ENCODE measurements at regions not wholly inside any gene's neighbourhood (a gene's known extent, or its start where the extent isn't known, plus 50 kb on each side); places are given as distances from the start of the nearest gene placed in this dataset.
A peak's percentile ranks its signal among the peaks of the same experiment; 100 is the strongest.

DNA sequence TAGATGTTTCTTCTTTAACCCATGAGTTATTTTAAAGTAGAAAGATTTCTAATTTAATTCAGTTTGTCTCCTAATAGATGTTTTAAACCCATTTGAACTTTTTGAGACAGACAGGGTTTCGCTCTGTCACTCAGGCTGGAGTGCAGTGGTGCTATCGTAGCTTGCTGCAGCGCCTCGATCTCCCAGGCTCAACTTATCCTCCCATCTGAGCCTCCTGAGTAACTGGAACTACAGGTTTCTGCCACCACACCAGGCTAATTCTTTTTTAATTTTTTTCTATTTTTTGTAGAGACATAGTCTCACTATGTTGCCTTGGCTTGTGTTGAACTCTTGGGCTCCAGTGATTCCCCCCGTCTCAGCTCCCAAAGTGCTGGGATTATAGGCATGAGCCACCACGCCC is 53.0 kb upstream of the RAB18 start:
- DNase-seq (ENCODE audit: low spot score) = no peak

DNA sequence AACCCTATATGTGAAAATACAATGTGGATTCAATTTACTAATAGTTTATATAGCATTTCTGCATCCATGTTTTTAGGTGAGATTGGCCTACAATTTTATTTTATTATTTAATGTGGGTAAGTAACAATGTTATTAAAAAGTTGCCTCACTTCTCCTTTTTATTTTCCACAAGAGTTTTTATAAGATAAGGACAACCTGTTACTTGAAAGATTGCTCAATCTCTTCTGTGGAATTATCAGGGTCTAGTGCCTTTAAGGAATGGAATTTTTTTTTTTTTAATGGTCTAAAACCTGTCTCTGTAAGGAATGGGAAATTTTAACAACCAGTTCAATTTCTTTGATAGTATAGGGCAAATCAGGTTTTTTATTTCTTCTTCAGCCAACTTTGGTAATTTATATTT is 53.9 kb upstream of the RAB18 start:
- DNase-seq (ENCODE audit: low spot score) = no peak

DNA sequence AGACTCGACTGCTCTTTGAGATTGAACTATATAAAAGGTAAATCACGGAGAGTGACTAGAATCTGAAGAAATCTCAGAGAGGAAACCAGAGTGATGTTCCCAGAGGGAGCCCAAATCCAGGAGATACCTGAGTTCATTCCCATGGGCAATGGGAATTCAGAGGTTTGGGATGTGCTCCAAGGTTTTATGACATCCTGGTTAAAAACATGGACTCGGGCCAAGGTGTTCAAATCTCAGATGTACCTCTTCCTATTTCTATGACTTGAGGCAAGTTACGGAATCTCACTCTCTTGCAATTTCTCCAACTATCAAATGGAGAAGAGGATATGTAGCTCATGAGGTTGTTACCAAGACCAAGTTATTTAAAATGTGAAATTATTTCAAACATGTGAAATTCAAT is 54.5 kb upstream of the RAB18 start:
- DNase-seq (ENCODE audit: low spot score) = no peak

DNA sequence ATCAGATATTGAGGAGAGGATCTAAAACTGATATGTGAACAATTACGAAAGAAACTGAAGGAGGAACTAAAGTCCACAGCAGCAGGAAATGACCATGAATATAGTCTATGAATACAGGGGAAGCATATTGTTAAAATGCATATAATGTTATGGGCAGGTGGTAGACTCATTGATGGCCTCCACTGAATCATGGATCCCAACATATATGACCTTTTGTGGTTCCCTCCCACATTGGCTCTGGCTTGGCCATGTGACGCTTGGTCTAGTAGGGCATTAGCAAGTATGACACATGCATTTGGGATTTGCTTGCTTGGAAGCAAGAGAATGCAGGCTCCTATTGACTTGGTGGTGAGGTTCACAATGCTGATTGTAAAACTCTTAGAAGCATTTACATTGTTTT is 55.2 kb upstream of the RAB18 start:
- DNase-seq (ENCODE audit: low spot score) = no peak

DNA sequence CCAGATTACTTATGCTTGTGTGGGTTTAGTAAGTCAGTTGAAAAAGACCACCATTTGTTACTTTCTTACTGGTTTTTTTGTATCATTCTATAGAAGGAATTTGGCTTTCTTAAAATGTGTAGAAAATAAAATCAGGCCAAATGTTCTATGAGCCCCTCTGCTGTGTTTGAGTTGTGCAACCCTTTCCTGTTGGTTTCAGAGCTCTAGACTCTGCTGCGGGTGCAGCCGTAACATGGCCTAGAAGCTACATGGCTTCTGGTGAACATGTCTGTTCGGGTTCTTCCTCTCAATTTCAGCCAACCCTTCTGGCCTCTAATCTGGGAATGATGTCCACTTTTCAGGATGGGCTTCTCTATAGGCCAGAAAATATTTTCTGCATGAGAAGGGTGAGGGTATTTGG is 56.6 kb upstream of the RAB18 start:
- DNase-seq (ENCODE audit: low spot score) = no peak

DNA sequence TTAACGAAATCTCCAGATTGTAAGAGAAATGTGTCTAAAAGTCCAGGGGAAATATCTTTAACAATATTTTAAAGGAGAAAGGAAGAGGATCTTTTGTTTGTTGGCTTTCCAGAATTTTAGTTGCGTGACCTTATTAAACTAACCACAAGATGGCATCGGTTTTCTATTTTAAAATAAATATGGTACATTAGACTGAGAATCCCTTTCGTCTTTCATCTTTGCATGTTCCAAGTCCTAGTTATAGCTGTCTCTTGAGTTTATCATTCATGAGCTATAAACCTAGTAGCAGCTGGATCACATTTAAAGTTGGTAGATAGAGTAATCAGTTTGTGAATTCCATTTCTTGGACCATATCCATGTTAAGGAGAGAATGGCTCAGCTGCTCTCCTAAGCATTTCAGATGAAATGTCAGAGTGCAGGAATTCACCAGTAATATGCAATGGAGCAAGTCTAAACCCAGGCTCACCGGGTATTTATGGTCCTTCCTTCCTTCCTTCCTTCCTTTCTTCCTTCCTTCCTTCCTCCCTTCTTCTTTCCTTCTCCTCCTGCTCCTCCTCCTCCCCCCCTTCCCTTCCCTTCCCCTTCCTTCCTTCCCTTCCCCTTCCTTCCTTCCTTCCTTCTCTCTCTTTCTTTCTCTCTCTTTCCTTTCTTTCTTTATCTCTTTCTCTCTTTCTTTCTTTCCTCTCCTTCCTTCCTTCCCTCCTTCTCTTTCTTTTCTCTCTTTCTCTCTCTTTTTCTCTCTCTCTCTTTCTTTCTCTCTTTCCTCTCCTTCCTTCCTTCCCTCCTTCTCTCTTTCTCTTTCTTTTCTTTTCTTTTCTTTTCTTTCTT is 57.8 kb upstream of the RAB18 start:
- DNase-seq (ENCODE audit: low spot score) = peak; percentile 4

DNA sequence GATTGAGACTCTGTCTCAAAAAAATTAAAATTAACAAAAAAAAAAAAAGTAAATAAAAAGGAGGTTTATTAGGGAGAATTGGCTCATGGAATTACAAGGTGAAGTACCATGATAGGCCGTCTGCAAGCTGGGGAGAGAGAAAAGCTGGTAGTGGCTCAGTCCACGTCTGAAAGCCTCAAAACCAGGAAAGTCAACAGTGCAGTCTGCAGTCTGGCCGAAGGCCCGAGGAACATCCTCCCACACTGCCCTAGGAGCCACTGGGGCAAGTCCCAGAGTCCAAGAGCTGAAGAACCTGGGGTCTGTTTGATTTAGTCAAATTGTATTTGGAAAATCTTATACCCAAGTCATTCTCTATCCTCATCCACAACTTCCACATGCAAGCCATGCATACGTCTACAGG is 59.0 kb upstream of the RAB18 start:
- DNase-seq (ENCODE audit: low spot score) = no peak

DNA sequence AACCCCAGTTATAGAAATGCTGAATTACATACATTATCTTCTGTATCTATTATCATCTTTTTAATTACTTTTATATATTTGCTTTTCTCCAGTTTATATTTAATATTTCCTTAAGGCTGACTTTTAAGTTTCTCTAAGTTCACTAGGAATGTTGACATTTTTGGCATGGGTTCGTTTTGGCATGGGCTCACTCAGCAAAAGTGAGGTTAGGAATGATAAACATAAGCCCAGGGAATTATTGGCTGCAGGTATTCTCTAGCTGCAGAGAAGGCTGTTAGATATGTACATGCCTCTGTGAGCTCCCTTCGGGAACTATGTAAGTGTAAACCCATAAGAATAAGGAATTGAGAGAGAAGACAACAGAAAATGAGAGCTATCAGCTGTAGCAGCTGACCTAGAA is 63.6 kb upstream of the RAB18 start:
- DNase-seq (ENCODE audit: low spot score) = no peak

DNA sequence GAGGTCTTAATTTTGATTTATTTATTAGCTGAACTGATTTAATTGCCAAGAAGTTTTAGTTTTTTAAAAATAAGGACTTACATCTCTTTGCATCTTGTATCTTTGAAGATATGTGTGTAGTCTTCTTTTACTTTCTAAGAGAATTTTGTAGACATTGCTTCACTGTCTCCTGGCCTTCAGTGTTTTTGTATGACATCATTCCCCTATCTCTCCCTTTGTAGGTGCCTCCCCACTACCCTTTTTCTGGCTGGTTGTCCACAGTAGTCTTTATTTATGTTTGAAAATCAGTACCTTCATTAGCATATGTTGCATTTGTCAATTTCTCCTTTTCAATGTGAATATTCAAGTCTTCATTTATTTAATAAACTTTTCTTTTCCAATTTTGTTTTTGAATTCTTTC is 64.1 kb upstream of the RAB18 start:
- DNase-seq (ENCODE audit: low spot score) = no peak

DNA sequence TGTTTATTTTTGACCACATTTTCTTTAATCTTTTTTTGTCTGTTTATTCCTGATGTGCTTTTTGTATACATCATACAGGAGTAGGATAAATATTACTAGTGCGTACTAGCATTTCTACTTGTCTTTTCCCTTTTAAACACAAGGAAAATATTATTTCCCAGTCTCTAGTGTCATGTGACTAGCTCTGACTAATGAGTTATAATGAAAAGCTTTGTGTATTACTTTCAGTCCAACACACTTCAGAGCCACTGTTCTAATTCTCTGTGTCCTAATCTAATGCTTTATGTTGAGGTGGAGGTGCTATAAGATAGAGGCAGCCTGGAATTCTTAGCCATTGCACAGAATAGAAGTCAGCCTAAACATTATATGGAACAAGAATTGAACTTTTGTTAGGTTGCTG is 65.0 kb upstream of the RAB18 start:
- no peak for DNase-seq (ENCODE audit: low spot score)

DNA sequence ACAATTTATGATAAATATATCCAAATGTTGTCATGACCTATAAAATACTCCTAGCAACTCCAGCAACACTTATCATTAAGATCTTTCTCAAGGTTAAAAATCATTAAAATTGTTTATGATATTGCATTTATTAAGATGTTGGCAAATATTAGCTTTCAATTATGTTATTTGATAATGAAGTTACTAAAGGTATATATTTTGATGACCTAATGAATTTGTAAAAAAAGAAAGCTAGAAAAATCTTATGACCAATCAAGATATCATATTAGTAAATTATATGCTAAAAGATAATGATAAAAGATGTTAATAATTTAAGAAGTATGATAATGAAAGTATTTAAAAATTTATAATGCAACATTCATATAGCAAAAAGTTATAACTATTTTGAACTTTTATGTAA is 66.3 kb upstream of the RAB18 start:
- no peak for DNase-seq (ENCODE audit: low spot score)

DNA sequence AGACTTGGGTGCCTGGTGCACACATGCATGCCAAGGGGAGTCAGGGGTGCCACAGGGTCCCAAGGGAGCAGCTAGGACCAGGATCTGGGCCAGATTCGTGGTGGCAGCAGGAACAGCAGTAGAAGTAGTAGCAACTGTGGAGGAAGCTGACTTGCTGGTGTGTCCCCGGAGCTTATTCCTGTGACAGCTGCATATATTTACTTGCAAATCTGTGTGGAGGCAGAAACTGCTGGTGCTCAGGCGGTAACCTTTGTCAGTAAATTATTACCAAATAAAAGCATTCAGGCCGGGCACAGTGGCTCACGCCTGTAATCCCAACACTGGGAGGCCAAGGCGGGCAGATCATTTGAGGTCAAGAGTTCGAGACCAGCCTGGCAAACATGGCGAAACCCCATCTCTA is 67.4 kb upstream of the RAB18 start:
- no peak for DNase-seq (ENCODE audit: low spot score)

DNA sequence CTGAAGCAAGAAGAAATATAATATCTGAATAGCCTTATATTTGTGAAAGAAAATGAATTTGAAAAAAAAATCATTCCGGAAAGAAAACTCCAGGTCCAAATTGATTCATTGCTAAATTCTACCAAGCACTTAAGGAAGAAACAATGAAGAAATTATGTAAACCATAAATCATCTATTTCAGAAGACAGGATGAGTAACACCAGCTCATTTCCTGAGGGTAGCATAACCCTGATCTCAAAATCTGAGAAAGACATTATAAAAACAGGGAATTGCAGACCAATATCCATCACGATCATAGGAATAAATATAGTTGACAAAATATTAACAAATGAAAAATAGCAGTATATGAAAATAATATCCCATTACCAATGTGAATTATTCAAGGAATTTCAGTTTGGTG is 70.1 kb upstream of the RAB18 start:
- DNase-seq (ENCODE audit: low spot score) = no peak

DNA sequence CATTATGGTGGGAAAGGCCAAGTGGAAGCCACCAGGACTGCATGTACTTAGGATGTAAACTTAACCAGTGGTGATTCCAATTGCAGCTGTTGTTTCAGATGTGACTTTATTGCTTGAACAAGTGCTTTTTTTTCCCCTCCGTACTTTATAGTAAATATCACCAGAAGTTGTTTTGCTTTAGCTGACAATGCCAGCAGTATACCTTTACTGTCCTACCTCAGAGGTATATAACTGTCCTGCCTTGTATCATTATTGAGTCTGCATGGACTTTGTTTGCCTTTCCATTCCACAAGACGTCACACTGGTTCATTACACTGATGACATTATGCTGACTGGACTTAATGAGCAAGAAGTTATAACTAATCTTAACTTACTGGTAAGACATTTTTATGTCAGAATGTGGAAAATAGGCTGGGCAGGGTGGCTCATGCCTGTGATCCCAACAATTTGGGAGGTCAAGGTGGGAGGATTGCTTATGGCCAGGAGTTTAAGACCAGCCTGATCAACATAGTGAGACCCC is 77.1 kb upstream of the RAB18 start:
- no peak for DNase-seq (ENCODE audit: low spot score)

DNA sequence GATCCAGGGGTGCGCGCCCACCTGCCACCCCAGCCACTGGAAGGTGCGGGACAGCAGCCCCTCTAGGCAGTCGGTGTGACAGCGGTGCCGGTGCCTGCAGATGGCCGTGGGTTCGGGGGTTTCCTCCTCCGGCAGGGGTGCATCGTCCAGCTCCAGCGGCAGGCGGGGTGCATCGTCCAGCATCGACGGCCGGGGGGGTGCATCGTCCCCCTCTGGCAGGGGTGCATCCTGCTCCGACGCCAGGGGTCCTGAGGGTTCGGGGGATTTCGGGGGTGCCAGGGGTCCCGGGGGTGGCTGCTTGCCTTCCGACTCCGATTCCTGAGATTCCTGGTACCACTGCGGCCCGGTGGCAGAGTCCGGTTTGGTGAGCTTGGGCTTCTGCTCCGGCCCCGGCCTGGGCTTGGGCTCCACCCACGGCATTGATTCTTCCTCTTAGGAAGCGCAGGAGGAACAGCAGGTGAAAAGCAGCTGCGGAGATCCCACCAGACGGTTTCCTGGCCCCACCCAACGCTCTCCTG is 90.2 kb upstream of the RAB18 start:
- no peak for DNase-seq (ENCODE audit: low spot score)

DNA sequence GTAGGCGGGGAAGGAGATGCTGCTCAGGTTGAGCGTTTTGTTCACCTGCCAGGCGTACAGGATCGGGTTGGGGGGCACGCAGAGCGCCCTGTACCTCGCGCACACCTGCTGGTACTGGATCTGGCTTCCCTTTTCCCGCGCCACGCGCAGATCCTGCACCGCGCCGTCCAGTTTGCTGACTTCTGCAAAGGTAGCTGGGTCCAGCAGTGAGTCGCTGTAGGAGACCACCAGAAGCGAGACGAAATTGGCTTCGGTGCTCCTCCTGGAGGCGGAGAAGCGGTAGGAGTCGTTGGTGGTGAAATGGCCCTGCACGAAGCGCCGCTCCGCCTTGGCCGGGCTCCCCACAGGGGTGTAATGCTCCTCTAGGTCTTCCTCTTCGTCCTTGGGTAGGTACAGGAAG is 90.7 kb upstream of the RAB18 start:
- DNase-seq (ENCODE audit: low spot score) = no peak

DNA sequence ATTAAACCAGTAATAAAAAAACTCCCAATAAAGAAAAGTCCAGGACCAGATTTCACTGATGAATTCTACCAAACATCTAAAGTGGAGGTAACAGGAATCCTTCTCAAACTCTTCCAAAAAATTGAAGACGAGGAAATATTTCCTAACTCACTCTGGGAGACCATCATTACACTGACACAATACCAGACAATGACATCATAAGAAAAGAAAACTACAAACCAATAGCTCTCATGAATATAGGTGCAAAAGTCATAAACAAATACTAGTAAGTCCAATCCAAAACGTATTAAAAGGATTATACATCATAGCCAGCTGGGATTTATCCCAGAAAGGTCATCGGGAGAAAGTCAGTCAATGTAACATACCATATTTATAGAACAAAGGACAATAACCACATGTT is 94.0 kb upstream of the RAB18 start:
- DNase-seq (ENCODE audit: low spot score) = no peak

DNA sequence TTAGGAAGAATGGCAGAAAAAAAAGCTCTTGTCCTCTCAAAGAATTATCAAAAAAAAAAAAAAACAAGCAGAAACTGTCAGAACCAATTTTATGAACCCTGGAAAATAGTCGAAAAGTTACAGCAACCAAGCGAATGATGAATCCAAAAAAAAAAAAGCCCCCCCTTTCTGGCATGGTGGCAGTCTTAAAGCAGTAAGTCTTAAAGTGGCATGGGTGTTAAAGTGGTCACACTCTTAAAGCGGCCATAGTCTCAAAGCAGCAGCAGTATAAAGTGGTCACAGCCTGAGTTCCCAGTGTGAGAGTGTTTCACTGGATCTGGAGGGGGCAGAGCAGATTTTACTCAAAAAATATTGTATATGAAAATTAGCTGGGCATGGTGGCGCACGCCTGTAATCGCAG is 96.8 kb upstream of the RAB18 start:
- DNase-seq (ENCODE audit: low spot score) = no peak

DNA sequence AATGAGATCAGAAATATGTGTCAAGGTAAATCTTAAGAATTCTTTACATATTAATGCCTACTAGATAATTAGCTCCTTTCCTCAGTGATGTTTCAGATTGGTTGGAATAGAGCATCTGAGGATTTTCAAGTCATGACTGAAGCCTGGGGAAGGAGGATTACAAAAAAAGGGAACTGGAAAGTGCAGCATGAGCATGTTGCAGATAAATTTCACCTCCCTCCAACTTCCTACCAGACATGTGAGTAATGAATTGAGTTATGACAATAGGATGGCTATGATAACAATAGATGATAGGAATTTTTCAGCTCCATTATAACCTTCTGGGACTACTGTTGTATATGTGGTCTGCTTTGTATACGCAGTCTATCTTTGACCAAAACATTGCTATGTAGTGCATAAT is 104.2 kb upstream of the RAB18 start:
- no peak for DNase-seq (ENCODE audit: low spot score)

DNA sequence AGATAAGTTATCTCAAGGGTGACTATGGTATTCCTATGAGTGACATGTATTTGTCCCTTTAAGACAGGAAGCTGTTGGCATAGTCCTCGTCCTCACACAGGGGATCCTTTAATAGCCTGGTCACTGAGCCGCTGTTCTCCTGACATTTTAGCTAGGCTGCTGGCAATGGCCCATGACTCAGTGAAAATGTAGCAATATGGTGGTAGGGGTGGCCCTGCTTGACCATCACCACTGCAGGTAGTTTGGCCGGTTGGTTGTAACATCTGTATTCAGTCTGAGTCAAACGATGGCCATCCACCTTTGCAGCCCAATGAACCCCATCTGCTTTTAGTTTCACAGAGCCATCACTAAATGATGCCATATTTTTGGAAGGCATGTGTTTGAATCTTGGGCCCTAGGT is 110.1 kb upstream of the RAB18 start:
- DNase-seq (ENCODE audit: low spot score) = no peak

DNA sequence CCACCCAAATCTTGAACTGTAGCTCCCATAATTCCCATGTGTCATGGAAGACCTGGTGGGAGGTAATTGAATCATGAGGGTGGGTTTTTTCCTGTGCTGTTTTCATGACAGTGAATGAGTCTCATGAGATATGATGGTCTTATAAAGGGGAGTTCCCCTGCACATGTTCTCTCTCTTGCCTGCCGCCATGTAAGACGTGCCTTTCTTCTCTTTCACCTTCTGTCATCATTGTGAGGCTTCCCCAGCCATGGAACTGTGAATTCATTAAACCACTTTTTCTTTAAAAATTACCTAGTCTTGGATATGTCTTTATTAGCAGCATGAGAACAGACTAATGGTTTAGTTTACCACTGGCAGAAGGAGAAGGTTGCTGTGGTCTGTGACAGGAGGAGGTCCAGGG is 111.5 kb upstream of the RAB18 start:
- DNase-seq (ENCODE audit: low spot score) = no peak

DNA sequence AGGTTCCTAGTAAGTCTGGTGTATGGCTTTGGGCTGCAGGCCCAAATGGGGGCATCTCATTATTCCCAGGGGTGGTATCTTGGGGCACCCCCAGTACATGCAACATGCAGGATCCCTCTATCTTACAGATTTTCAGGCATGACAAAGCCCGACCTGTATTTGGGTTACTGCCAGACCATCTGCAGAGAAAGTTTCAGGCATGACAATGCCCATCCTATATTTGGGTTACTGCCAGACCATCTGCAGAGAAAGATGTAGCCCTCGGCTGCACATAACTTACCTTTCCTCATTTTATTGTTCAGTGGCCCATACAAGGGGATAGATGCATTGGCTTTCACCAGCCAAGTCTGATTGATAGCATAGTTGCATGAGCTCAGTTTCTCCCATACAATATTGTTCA is 112.2 kb upstream of the RAB18 start:
- DNase-seq (ENCODE audit: low spot score) = no peak

DNA sequence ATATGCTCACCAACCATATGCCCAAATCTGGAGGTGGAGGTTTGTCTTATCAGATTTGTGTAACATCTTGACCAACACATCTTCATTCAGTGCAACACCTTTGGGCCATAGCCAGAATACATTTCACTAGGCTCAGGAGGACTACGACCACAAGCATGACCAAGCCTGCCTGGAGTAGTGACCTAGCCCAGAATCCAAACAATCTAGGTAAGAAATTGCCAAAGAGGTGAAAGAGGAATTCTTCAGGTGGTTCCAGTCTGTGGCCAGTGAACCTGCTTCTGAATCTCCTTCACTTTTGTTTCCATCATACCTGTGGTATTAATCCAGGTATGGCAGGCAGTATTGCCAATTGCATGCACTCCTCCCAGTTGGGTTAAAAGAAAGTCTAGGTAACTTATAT is 112.8 kb upstream of the RAB18 start:
- no peak for DNase-seq (ENCODE audit: low spot score)

DNA sequence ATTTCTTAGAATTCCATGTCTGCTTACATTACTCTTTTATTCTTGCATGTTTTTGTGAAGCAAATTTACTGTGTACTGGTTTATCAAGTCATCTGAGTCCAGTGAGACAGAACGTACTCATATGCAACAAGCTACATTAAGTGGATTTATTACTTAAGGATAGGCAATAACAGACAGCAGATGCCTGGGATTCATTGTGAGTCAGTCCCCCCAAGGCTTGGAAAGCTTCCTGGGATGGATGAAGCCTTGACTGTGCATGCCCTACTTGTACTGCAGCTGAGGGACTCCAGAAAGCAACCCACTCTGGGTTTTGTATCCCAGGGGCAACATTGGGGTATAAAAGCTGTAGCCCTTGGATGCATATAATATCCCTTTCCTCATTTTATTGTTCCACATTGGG is 113.4 kb upstream of the RAB18 start:
- DNase-seq (ENCODE audit: low spot score) = no peak

Data from germinal center (tissue), 1 donor.